DMS114 treated with DMSO at 0.1 percent for 48 hours (cell line): ENCODE measurements at regions not wholly inside any gene's neighbourhood (a gene's known extent, or its start where the extent isn't known, plus 50 kb on each side); places are given as distances from the start of the nearest gene placed in this dataset.

Source experiments
- DNase-seq: peaks from one replicate; lab custom pipeline; 2025; ENCODE audit not compliant: unreplicated experiment; lab: John Stamatoyannopoulos, UW

GRCh38 chr12:92089559-92089958 lies 56.1 kb downstream of the BTG1 start:
- no peak for DNase-seq

- no peak for DNase-seq
Measured at GRCh38 chr12:92088805-92089204, 56.8 kb downstream of the BTG1 start.

DNA sequence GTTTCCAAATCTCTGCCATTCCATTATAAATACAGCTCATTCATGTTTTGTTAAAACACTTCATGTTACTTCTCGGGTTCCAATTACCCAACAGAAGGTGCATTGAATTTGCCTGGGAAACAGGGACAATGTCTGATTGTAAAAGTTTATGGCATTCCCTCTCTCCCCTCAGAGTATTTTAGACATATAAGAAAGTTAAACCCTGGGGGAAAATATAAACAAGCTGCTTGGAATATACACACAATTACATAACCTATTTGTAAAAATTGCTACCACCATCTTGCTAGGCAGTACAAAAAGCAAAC lies 60.0 kb downstream of the BTG1 start:
- no peak for DNase-seq

DNA sequence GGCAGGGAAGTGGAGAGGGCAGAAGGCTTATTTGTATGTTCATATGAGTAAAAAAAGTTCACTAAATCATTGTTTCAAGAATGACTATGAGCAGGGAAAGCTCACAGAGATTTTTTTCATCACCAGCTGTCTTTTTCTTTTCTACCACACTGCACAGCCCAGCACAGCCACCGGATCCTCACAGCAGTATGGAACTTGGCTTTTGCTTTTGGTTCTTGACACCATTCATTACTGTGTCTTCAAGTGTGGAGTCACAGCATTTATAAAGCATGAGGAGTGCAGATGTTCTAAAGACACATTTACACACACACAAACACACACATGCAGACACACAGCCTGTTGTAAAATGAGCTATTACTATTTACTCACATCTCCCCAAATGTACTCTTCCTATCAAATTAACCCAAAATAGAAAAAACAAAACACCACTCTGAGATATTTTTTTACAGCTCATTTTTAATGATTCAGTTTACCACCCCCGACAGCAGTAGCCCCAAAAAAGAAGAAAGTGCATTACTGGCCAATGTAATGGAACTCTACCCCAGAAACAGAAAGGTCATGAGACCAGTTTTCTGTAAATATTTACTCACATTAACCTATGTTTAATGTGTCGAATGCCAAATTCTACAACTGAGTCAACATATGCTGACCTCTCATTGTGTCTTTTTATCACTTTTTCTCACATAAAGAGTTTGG lies 60.5 kb downstream of the BTG1 start:
- no peak for DNase-seq

- DNase-seq = no peak
Measured at GRCh38 chr12:92080911-92081285, 64.7 kb downstream of the BTG1 start.

DNA sequence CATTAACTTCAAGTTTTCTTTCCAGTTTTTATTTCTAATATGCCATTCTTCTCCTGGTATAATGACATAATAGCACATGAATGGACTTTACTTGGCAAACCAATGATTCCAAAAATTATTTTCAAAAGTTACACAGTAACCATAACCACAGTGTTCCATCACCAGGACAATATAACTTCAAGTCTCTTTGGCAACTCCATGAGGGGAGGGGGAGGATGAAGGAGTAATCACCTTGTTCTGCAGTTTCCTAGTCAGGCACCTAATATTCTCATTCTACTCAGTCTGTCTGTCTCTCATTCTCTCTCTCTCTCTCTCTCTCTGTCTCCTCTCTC lies 66.6 kb downstream of the BTG1 start:
- DNase-seq = no peak

DNA sequence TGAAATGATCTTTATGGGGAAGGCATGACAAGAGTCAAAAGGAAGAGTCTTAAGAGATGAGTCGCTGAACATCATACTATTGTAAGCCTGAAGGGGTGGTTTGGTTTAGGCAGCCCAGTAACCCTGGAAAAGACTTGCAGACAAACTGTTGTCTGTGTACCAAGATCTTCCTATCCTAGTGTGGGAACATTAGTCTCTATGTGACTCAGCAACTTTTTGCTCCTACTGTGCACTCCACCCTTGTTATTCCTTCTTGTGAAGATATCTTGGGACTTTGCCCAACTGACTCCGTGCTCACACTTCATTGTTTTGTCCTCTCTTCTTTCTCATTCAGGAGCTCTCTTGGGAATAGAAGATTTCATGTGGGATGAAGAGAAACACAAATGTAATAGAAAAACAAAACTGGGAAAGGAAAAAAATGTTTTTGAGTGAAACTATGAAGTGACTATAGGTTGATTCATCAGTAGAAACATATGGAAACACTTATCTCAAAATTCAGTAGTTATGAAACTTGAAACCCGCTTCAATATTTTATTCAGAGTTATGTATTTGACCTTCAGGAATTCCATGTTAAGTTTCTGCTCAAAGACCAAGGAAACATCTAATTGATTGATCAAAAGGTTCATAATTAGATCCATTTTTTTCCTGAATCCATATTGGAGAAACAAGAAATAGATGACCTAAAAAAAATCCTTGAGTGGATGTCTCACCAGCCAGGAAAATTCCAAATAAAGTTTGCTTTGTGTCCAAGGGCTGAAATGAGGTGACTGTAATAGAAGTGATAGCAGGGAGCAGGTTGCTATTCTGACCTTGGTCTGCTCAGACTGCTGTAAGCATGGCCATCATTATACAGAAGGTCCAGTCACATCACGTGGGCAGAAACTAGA lies 67.2 kb downstream of the BTG1 start:
- DNase-seq = no peak

GRCh38 chr12:92077530-92077929 lies 68.1 kb downstream of the BTG1 start:
- DNase-seq = no peak

DNA sequence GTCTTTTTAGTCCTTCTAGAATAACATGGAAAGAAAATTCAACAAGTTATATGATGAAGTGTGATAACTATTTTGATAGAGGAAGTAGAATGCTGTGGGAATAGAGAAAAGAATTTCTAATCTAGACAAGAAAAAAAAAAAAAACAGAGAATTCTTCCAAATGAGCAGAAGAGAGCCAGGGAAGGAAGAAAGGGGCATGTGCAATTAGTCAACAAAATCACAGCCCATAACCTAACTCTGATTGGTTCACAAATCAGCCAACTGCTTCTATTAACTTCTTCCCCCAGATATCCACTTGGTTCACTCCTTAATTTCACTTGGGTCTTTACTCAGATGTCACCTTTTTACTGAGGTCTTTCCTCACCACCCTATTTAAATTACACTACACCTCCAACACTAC lies 69.5 kb downstream of the BTG1 start:
- no peak for DNase-seq

- no peak for DNase-seq
Measured at GRCh38 chr12:92075425-92075914, 70.2 kb downstream of the BTG1 start.

DNA sequence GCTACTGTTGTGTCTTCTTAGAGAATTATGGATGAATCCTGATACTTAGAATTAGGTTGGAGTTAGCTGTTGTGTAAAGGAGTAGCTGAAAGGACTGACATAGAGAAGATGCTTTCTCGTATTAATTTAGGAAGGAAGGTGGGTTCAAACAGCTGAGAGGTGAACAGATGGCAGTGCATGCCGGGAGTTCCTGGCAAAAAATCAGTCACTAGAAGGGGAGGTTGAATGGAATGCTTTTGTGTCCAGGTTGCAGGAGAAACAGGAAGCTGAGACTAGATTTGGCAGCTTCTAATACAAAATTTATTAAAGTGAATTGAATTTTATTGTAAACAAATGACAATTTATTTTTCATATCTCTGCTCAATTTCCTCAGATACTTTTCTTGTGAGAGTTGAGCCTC lies 70.8 kb downstream of the BTG1 start:
- DNase-seq = no peak

- no peak for DNase-seq
Measured at GRCh38 chr12:92073094-92073493, 72.6 kb downstream of the BTG1 start.

DNA sequence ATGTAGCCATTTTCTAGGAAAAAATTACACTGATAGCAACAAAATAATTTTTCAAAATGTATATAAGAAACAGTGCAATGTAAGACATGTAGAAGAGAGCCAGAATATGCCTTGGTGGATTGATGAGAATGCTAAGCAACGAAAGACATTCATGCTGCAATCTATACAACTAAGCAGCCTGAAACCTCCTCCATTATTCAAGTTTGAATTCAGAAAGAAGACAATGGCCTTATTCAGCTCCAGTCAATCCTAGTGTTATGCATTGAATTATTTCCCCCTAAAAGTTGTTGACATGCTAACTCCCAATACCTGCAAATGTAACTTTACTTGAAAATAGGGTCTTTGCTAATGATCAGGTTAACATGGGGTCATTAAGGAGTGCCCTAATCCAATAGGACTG lies 73.5 kb downstream of the BTG1 start:
- no peak for DNase-seq

DNA sequence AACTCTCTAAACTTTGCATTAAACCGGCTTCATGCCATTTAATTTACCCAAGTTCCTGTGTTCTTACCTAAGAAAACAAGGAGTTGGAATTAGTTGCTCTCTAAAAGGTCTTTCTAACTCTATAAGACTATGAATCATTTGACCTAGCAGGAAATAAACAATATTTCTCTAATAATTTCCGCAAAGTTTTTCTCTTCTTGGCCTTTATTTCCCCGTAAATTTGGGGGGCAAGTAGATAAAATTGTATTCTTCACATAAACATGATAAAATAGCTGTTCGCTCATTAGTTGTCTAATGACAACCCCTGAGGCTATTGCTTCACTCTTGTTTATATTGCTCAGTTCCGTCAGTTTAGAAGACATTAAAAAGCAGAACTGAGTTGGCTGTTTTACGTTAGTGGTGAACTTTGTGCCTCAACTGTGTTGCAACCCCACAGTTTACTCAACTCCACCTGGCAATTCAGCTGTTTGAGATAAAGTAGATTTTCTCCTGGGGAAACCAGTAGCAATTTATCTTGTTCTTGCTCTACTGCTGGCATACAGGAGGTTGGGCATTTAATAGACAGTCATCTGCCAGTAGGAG lies 74.7 kb downstream of the BTG1 start:
- no peak for DNase-seq

- DNase-seq = no peak
Measured at GRCh38 chr12:92070054-92070863, 75.4 kb downstream of the BTG1 start.

DNA sequence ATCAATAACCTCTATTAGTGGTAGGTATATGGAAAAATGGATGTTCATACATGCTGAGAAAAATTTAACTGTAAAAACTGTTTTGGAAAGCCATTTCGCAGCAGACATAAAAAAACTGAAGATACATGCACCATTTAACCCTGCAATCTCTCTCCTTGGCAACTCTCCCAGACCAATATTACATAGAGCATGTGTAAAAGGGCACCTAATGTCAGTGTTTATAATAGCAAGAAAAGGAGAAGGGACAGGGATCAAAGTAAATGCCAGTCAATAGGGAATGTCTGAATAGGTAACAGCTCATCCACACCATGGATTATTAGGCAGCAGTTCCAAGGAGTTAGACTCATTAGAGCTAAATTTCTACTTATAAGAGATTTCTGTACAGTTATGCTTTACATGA lies 77.2 kb downstream of the BTG1 start:
- DNase-seq = no peak

GRCh38 chr12:92065639-92066038 lies 80.0 kb downstream of the BTG1 start:
- DNase-seq = no peak

DNA sequence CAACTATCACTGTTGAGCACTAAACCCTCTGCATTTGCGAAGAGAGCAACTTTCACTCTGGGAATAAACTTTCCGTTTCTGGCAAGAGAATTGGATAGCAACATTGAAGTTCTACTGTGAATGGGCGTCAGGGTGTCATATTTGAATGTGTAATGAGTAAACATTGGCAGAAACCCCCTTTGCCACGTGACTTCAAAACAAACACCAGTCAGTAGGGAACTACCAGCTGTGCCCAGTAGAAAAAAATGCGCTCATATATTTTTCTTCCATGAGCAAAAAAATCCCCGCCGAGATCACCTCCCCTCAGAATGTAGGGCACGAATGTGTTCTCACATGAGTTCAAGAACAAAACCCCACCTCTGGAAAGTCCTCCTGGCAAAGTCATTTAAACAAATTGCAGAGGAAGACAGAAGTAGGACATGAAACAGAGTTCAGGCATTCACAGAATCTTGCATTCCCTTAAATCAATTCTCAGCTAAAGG lies 80.6 kb downstream of the BTG1 start:
- DNase-seq = no peak

- no peak for DNase-seq
Measured at GRCh38 chr12:92064422-92064821, 81.2 kb downstream of the BTG1 start.

DNA sequence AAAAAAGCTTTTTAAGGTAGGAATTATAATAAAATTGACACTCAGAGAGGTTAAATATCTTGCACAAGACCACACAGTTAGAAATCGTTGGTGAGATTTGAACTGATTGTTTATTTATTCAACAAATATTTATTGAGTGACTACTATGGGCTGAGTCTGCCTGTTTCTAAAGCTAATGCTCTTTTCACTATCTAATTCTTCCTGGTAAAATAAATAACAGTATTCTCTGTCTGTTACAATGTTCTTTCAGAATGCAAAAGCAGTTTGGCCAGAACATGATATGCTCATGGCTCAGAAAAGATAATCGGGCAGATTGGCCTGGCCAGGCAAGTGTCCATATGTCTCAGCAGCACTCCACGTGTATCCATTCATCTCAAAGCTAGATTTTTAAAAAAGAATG lies 82.0 kb downstream of the BTG1 start:
- DNase-seq = no peak
